ENCODE measurements at regions not wholly inside any gene's neighbourhood (a gene's known extent, or its start where the extent isn't known, plus 50 kb on each side); places are given as distances from the start of the nearest gene placed in this dataset.

DNA sequence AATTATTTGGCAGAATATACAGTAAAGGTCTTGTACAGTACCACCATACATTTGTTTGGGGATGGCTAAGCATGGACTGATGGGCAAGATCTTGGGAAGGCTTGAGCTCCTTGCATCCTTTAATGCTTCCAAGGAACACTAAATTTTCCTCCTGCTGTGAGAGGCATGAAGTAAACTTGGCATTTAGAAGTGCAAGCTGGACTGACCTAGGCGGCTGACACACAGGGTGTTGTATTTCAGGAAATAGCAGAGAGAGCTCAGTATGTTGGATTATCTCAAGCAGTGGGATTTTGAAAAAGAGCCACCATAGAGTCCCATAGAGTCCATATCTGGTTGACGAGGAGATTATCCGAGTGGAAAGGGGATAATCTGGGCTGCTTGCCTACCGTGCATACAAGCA, 2137.1 kb downstream of the TP53TG3F start:
- Histone ChIP-seq H3K79me2 (ENCODE audit: insufficient read depth, low read length) (no peaks in the 10 kb centered on the region), H3K36me3 (ENCODE audit: control insufficient read depth in 1 of 2, insufficient read depth in 2 of 2, low read length in 2 of 2) (no peaks in the 10 kb centered on the region), H4K20me1 (ENCODE audit: insufficient read depth) (no peaks in the 10 kb centered on the region), H3K9me3 (ENCODE audit: control insufficient read depth in 1 of 2, insufficient read depth in 1 of 2, low read depth in 1 of 2, low read length in 2 of 2) (no peaks in the 10 kb centered on the region), H3K27ac (ENCODE audit: low read depth, low read length) (no peak overlapping the region), H3K9ac (ENCODE audit: low read length) (no peak overlapping the region), H2AFZ (ENCODE audit: low read depth, low read length, poor library complexity, severe bottlenecking) (no peak overlapping the region), H3K27me3 (ENCODE audit: insufficient read depth, low read length) (no peaks in the 10 kb centered on the region), H3K4me1 (ENCODE audit: control insufficient read depth in 1 of 2, insufficient read depth in 2 of 2, low read length in 2 of 2) (peaks cover 7 to 19% of the 10 kb centered on the region in 2 experiments), H3K4me3 (replicated peaks in 1 of 2; ENCODE audit: low read depth in 1 of 2, low read length in 2 of 2) (no peak overlapping the region), H3K9me2 (ENCODE audit: insufficient read depth) (no peaks in the 10 kb centered on the region), H3K4me2 (ENCODE audit: low read length) (no peak overlapping the region)
- DNase-seq (ENCODE audit: low read depth, low spot score) (no peak), ATAC-seq (no peak)
- intact Hi-C loops (cut with micrococcal nuclease): loop anchor here (5.0 kb wide), 2 partner anchors 81 to 211 kb away; no protein-coding TSS in a partner anchor
- BruUV-seq (replicated peaks): no TSS peak
- TF ChIP-seq TCF7L2 (IDR thresholded peaks at IDR 0.05; ENCODE audit: borderline replicate concordance, extremely low read depth, insufficient read depth, insufficient read length) (no peak), RAD21 (IDR thresholded peaks at IDR 0.05; ENCODE audit: low read depth) (no peak), YY1 (IDR thresholded peaks at IDR 0.05; ENCODE audit: extremely low read depth, insufficient replicate concordance, low read depth, low read length) (no peak), SP1 (IDR thresholded peaks at IDR 0.05; ENCODE audit: low read depth) (no peak), CBX3 (IDR thresholded peaks at IDR 0.05; ENCODE audit: low read depth) (no peak), CEBPB (IDR thresholded peaks at IDR 0.05; ENCODE audit: low read depth) (no peak), POLR2A (IDR thresholded peaks at IDR 0.05; ENCODE audit: borderline replicate concordance, extremely low read depth, insufficient read depth, insufficient read length) (no peak), ZBTB33 (IDR thresholded peaks at IDR 0.05; ENCODE audit: extremely low read depth, insufficient replicate concordance, low read length) (no peak), EZH2phosphoT487 (IDR thresholded peaks at IDR 0.05; ENCODE audit: borderline replicate concordance) (no peak), SIN3A (IDR thresholded peaks at IDR 0.05; ENCODE audit: low read depth) (no peak), FOSL1 (IDR thresholded peaks at IDR 0.05; ENCODE audit: low read depth) (no peak), ZNF274 (IDR thresholded peaks at IDR 0.05; ENCODE audit: low read depth, low read length) (no peak), ATF3 (IDR thresholded peaks at IDR 0.05) (no peak), ZFX (IDR thresholded peaks at IDR 0.05) (no peak), EGR1 (IDR thresholded peaks at IDR 0.05; ENCODE audit: low read depth) (no peak), ELF1 (IDR thresholded peaks at IDR 0.05; ENCODE audit: borderline replicate concordance, low read depth) (no peak), JUND (IDR thresholded peaks at IDR 0.05) (no peak)
- TF ChIP-seq, protein P1, sequence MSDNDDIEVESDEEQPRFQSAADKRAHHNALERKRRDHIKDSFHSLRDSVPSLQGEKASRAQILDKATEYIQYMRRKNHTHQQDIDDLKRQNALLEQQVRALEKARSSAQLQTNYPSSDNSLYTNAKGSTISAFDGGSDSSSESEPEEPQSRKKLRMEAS (IDR thresholded peaks at IDR 0.05): no peak
- TF ChIP-seq, protein P2, sequence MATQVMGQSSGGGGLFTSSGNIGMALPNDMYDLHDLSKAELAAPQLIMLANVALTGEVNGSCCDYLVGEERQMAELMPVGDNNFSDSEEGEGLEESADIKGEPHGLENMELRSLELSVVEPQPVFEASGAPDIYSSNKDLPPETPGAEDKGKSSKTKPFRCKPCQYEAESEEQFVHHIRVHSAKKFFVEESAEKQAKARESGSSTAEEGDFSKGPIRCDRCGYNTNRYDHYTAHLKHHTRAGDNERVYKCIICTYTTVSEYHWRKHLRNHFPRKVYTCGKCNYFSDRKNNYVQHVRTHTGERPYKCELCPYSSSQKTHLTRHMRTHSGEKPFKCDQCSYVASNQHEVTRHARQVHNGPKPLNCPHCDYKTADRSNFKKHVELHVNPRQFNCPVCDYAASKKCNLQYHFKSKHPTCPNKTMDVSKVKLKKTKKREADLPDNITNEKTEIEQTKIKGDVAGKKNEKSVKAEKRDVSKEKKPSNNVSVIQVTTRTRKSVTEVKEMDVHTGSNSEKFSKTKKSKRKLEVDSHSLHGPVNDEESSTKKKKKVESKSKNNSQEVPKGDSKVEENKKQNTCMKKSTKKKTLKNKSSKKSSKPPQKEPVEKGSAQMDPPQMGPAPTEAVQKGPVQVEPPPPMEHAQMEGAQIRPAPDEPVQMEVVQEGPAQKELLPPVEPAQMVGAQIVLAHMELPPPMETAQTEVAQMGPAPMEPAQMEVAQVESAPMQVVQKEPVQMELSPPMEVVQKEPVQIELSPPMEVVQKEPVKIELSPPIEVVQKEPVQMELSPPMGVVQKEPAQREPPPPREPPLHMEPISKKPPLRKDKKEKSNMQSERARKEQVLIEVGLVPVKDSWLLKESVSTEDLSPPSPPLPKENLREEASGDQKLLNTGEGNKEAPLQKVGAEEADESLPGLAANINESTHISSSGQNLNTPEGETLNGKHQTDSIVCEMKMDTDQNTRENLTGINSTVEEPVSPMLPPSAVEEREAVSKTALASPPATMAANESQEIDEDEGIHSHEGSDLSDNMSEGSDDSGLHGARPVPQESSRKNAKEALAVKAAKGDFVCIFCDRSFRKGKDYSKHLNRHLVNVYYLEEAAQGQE (IDR thresholded peaks at IDR 0.05; ENCODE audit: low read depth): no peak
- CTCF ChIA-PET: no interaction called here
- RAD21 ChIA-PET (ENCODE audit: low non-redundant PET in 1 of 2, low total read pairs in 2 of 2, uncharacterized antibody in 2 of 2, unreplicated experiment in 2 of 2): no interaction called here
- POLR2A ChIA-PET: no interaction called here

Measured in HCT116 (cell line).